PC-3 (cell line): ENCODE measurements at regions not wholly inside any gene's neighbourhood (a gene's known extent, or its start where the extent isn't known, plus 50 kb on each side); places are given as distances from the start of the nearest gene placed in this dataset.
"Not testable (repeated sequence)": the region's sequence is repeated elsewhere in the genome, so short reads cannot be mapped to it uniquely, and the experiment has no call there.

Experiments
- ATAC-seq: fragments of 200-7000 bp; cut with Tn5 transposase; 2 replicates; pipeline ENCODE4 v1.9.1; 2020; ENCODE audit warnings: mild to moderate bottlenecking, moderate library complexity
- BruUV-seq: library from RNA; stranded (reverse); fragments of 400-500 nt; replicated peaks from 2 replicates; lab custom pipeline; 2021; lab: Mats Ljungman, UMichigan
- CTCF ChIA-PET: fragments of 300-600 bp; sonication (Branson Sonifier 250); formaldehyde crosslinking; loops from one replicate; lab custom pipeline; 2022; ENCODE audit warnings: antibody characterized with exemption; lab: Charles Lee
- POLR2A ChIA-PET: fragments of 300-600 bp; sonication (Branson Sonifier 250); formaldehyde crosslinking; loops from one replicate; lab custom pipeline; 2022; ENCODE audit warnings: antibody characterized with exemption; ENCODE audit not compliant: unreplicated experiment; lab: Charles Lee
- DNase-seq: peaks from one replicate; pipeline ENCODE4 v3.0.0-alpha.2; 2015
- H2AFZ ChIP-seq: fragments of 300-600 bp; sonication (generic); 2 replicates; pipeline ENCODE4 v1.6.0; 2016; ENCODE audit warnings: antibody characterized with exemption, low read length
- H3F3A ChIP-seq: fragments of 300-600 bp; sonication (generic); one replicate; pipeline ENCODE4 v1.6.0; 2017; ENCODE audit warnings: antibody characterized with exemption, low read length, control low read depth, mild to moderate bottlenecking; ENCODE audit not compliant: unreplicated experiment
- H3K27ac ChIP-seq: fragments of 300-600 bp; sonication (generic); 2 replicates; pipeline ENCODE4 v1.5.1; 2016; ENCODE audit warnings: mild to moderate bottlenecking, low read length
- H3K27me3 ChIP-seq: fragments of 300-600 bp; sonication (generic); 2 replicates; pipeline ENCODE4 v1.6.1; 2016; ENCODE audit warnings: low read length, mixed read lengths
- H3K36me3 ChIP-seq: fragments of 300-600 bp; sonication (generic); 2 replicates; pipeline ENCODE4 v1.6.1; 2016; ENCODE audit warnings: low read depth, mixed run types, low read length, mixed read lengths
- H3K4me1 ChIP-seq: fragments of 300-600 bp; sonication (generic); 2 replicates; pipeline ENCODE4 v1.5.1; 2016; ENCODE audit warnings: low read length; ENCODE audit not compliant: insufficient read depth
- H3K4me2 ChIP-seq: fragments of 300-600 bp; sonication (generic); 2 replicates; pipeline ENCODE4 v1.6.0; 2016; ENCODE audit warnings: low read length
- H3K4me3 ChIP-seq: fragments of 300-600 bp; sonication (generic); 2 replicates; pipeline ENCODE4 v1.5.1; 2016; ENCODE audit warnings: mild to moderate bottlenecking, low read length, mixed read lengths
- H3K79me2 ChIP-seq: fragments of 300-600 bp; sonication (generic); 2 replicates; pipeline ENCODE4 v1.6.1; 2017; ENCODE audit warnings: low read length, mixed read lengths
- H3K9ac ChIP-seq: fragments of 300-600 bp; sonication (generic); 2 replicates; pipeline ENCODE4 v1.6.0; 2016; ENCODE audit warnings: mild to moderate bottlenecking, low read length
- H3K9me2 ChIP-seq: fragments of 300-600 bp; sonication (generic); replicated peaks from 2 replicates; pipeline ENCODE4 v1.6.1; 2016; ENCODE audit warnings: mixed run types, low read length, mixed read lengths
- H3K9me3 ChIP-seq: fragments of 300-600 bp; sonication (generic); 2 replicates; pipeline ENCODE4 v1.6.1; 2016; ENCODE audit warnings: low read length, mixed read lengths
- H4K20me1 ChIP-seq: fragments of 300-600 bp; sonication (generic); 2 replicates; pipeline ENCODE4 v1.6.1; 2016; ENCODE audit warnings: low read length, mixed read lengths
- EZH2 ChIP-seq: fragments of 300-600 bp; sonication (generic); IDR thresholded peaks from one replicate; pipeline ENCODE4 v1.6.1; 2017; ENCODE audit warnings: antibody characterized with exemption, mild to moderate bottlenecking, low read length; ENCODE audit not compliant: unreplicated experiment
- EZH2phosphoT487 ChIP-seq: fragments of 300-600 bp; sonication (generic); IDR thresholded peaks from 2 replicates; pipeline ENCODE4 v1.6.1; 2018; ENCODE audit warnings: mild to moderate bottlenecking, antibody characterized with exemption, low read length, borderline replicate concordance
- intact Hi-C: fragments of 100-400 bp; cut with micrococcal nuclease; formaldehyde crosslinking; loops from 2 replicates; pipeline ENCODE4 v1.9.0; 2023
- TF ChIP-seq, protein P1 (sequence below): fragments of 300-600 bp; sonication (generic); conservative IDR thresholded peaks from 2 replicates; pipeline ENCODE4 v1.5.1; 2017; ENCODE audit warnings: antibody characterized with exemption, low read depth, mild to moderate bottlenecking, low read length

DNA sequence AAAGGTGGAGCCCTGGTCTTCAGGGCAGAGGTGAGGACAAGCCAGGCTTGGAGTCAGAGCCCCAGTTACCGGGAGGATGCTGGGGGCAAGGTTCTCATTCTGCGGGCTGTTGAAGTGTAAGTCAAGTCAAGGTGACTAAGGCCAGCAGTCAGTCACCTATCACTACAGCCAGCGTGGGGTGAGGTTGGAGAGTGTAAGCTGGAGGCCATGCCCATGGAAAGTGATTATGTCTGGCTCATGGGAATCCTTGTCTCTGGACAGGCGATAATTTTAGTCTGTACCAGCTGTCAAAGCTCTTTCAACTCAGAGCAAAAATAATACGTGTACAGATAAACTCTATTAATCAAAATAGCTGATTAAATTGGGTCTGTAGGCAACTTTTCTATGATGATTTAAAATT, 143.1 kb downstream of the NR2F2 start:
- Histone ChIP-seq H2AFZ (no peak overlapping the region), H3K27me3 (peaks cover 57% of the 10 kb centered on the region), H3K4me2 (no peak overlapping the region), H3K36me3 (no peaks in the 10 kb centered on the region), H3F3A (no peaks in the 10 kb centered on the region), H3K9me2 (no peaks in the 10 kb centered on the region), H3K4me3 (no peak overlapping the region), H3K27ac (no peak overlapping the region), H3K9me3 (no peaks in the 10 kb centered on the region), H4K20me1 (no peaks in the 10 kb centered on the region), H3K4me1 (no peaks in the 10 kb centered on the region), H3K9ac (no peak overlapping the region), H3K79me2 (no peaks in the 10 kb centered on the region)
- intact Hi-C loops = no loop called here
- TF ChIP-seq, protein P1, sequence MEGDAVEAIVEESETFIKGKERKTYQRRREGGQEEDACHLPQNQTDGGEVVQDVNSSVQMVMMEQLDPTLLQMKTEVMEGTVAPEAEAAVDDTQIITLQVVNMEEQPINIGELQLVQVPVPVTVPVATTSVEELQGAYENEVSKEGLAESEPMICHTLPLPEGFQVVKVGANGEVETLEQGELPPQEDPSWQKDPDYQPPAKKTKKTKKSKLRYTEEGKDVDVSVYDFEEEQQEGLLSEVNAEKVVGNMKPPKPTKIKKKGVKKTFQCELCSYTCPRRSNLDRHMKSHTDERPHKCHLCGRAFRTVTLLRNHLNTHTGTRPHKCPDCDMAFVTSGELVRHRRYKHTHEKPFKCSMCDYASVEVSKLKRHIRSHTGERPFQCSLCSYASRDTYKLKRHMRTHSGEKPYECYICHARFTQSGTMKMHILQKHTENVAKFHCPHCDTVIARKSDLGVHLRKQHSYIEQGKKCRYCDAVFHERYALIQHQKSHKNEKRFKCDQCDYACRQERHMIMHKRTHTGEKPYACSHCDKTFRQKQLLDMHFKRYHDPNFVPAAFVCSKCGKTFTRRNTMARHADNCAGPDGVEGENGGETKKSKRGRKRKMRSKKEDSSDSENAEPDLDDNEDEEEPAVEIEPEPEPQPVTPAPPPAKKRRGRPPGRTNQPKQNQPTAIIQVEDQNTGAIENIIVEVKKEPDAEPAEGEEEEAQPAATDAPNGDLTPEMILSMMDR = no peak
- TF ChIP-seq EZH2 (no peak), EZH2phosphoT487 (no peak)
- no peak for DNase-seq
- BruUV-seq = no TSS peak
- ChIA-PET POLR2A (no interaction called here), CTCF (no interaction called here)
- ATAC-seq = no peak

DNA sequence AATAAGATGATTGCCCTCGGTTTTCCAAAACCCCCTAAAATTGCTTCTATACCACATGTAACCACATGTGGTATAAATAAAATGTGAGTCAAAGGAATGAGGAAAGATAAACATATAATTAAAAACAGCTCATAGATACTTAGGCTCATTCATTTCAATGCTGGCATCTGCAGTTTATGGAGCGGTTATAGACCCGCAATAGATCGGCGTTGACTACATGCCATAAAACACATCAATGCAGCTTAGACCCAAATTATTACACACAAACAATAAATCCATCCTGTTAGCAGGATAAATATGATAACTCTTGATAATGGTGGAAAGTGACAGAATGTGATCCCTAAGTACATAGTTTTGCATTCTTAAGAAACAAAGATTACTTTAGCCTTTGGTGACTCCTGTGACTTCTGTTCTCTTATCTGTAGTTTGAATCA, 143.7 kb downstream of the NR2F2 start:
- no peaks in the 10 kb centered on the region for H4K20me1 ChIP-seq
- ChIA-PET POLR2A (no interaction called here), CTCF (no interaction called here)
- H3K4me1 ChIP-seq = no peaks in the 10 kb centered on the region
- H3K9ac ChIP-seq = no peak overlapping the region
- H3K9me3 ChIP-seq = no peaks in the 10 kb centered on the region
- no peak overlapping the region for H3K27ac ChIP-seq
- H3K9me2 ChIP-seq = no peaks in the 10 kb centered on the region
- H3K27me3 ChIP-seq = peaks cover 50% of the 10 kb centered on the region
- ATAC-seq (no peak), DNase-seq (no peak)
- TF ChIP-seq, protein P1 = no peak
- TF ChIP-seq EZH2 = no peak
- intact Hi-C loops = no loop called here
- no peak overlapping the region for H3K4me2 ChIP-seq
- H3K4me3 ChIP-seq = no peak overlapping the region
- BruUV-seq = no TSS peak
- H2AFZ ChIP-seq = no peak overlapping the region
- H3F3A ChIP-seq = no peaks in the 10 kb centered on the region
- no peaks in the 10 kb centered on the region for H3K36me3 ChIP-seq
- no peaks in the 10 kb centered on the region for H3K79me2 ChIP-seq

DNA sequence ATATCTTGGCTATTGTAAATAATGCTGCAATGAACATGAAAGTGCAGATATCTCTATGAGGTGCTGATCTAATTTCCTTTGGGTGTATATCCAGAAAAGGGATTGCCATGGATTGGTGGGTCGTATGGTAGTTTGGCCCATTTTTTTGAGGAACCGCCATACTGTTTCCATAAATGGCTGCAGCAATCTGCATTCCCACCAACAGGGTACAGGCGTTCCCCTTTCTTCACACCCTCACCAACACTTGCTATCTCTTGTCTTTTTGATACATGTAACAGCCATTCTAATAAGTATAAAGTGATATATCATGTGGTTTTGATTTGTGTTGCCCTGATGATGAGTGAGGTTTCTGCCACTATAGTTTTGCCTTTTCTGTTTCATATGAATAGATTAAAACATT, 146.7 kb downstream of the NR2F2 start:
- POLR2A ChIA-PET = no interaction called here
- no peaks in the 10 kb centered on the region for H4K20me1 ChIP-seq
- BruUV-seq = no TSS peak
- no peaks in the 10 kb centered on the region for H3K9me3 ChIP-seq
- intact Hi-C loops = no loop called here
- no peak overlapping the region for H2AFZ ChIP-seq
- H3F3A ChIP-seq = no peaks in the 10 kb centered on the region
- no peaks in the 10 kb centered on the region for H3K9me2 ChIP-seq
- no peaks in the 10 kb centered on the region for H3K79me2 ChIP-seq
- no peak overlapping the region for H3K9ac ChIP-seq
- DNase-seq (no peak), ATAC-seq (no peak)
- H3K4me2 ChIP-seq = no peak overlapping the region
- TF ChIP-seq, protein P1 = no peak
- TF ChIP-seq EZH2 = no peak
- TF ChIP-seq EZH2phosphoT487 = no peak
- H3K4me1 ChIP-seq = no peaks in the 10 kb centered on the region
- H3K27me3 ChIP-seq = peaks cover 44% of the 10 kb centered on the region
- H3K36me3 ChIP-seq = no peaks in the 10 kb centered on the region
- CTCF ChIA-PET = no interaction called here
- no peak overlapping the region for H3K27ac ChIP-seq
- no peak overlapping the region for H3K4me3 ChIP-seq

DNA sequence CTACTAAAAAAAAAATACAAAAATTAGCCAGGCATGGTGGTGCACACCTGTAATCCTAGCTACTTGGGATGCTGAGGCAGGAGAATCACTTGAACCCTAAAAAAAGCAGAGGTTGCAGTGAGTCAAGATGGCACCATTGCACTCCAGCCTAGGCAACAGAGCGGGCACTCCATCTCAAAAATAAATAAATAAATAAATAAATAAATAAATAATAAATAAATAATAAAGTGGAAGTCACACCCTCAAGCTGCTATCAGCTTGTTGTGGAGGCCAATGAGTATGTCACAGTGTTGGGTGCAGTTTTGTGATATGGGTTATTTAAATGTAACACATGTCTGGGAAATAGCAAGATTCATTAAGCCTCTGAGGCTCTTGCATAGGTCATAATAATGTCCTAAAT, 153.9 kb downstream of the NR2F2 start:
- CTCF ChIA-PET, H4K20me1 ChIP-seq, POLR2A ChIA-PET, intact Hi-C loops, H3F3A ChIP-seq, ATAC-seq, H2AFZ ChIP-seq, H3K9me3 ChIP-seq, H3K27ac ChIP-seq, H3K4me2 ChIP-seq, H3K9me2 ChIP-seq, H3K79me2 ChIP-seq, H3K4me1 ChIP-seq, DNase-seq, H3K36me3 ChIP-seq, H3K4me3 ChIP-seq, BruUV-seq, H3K9ac ChIP-seq: not testable (repeated sequence)
- H3K27me3 ChIP-seq = peaks cover 79% of the 10 kb centered on the region
